ENCODE measurements at regions not wholly inside any gene's neighbourhood (a gene's known extent, or its start where the extent isn't known, plus 50 kb on each side); places are given as distances from the start of the nearest gene placed in this dataset.
"Not testable (repeated sequence)": the region's sequence is repeated elsewhere in the genome, so short reads cannot be mapped to it uniquely, and the experiment has no call there.

- TF ChIP-seq TCF7L2 (IDR thresholded peaks at IDR 0.05; ENCODE audit: borderline replicate concordance, extremely low read depth, insufficient read depth, insufficient read length); EZH2phosphoT487 (IDR thresholded peaks at IDR 0.05; ENCODE audit: borderline replicate concordance): not testable (repeated sequence)
Measured at GRCh38 chr9:66712870-66713269, 187.7 kb upstream of the ZNF658 start.

Measured in HCT116 (cell line).